ENCODE measurements at regions not wholly inside any gene's neighbourhood (a gene's known extent, or its start where the extent isn't known, plus 50 kb on each side); places are given as distances from the start of the nearest gene placed in this dataset.
"Not testable (repeated sequence)": the region's sequence is repeated elsewhere in the genome, so short reads cannot be mapped to it uniquely, and the experiment has no call there.

- H3K4me1 ChIP-seq (replicated peaks in 1 of 4; ENCODE audit: control insufficient read depth in 3 of 4, insufficient read depth in 4 of 4, low read length in 3 of 4); H2AK5ac ChIP-seq (ENCODE audit: low read depth, low read length); H3K18ac ChIP-seq (ENCODE audit: extremely low read depth, low read length); H3K23me2 ChIP-seq (ENCODE audit: low read depth, low read length); H2AFZ ChIP-seq (ENCODE audit: low read length); H3K9ac ChIP-seq (replicated peaks in 1 of 4; ENCODE audit: extremely low read depth in 1 of 4, low read depth in 3 of 4, low read length in 3 of 4); H3K79me2 ChIP-seq (ENCODE audit: control insufficient read depth in 1 of 2, insufficient read depth in 2 of 2, low read length in 2 of 2); FAIRE-seq; H2BK5ac ChIP-seq (ENCODE audit: low read depth, low read length); DNase-seq (ENCODE audit: low read depth in 1 of 2, low spot score in 2 of 2); H2BK20ac ChIP-seq (ENCODE audit: low read length); H3K4ac ChIP-seq (replicated peaks; ENCODE audit: insufficient read length, low read depth, low read length); H4K20me1 ChIP-seq (replicated peaks in 1 of 2; ENCODE audit: control insufficient read depth in 1 of 2, insufficient read depth in 2 of 2, low read length in 2 of 2); H3K23ac ChIP-seq (ENCODE audit: insufficient read length); H3K79me1 ChIP-seq (ENCODE audit: low read depth, low read length); H3K27ac ChIP-seq (ENCODE audit: low read depth, low read length); H4K5ac ChIP-seq (ENCODE audit: insufficient read length, low read depth, low read length); H3K36me3 ChIP-seq (ENCODE audit: control insufficient read depth in 2 of 4, insufficient read depth in 4 of 4, low read length in 3 of 4); H4K8ac ChIP-seq (ENCODE audit: extremely low read depth, insufficient read depth, low read length); H3K14ac ChIP-seq (ENCODE audit: insufficient read length); H2BK15ac ChIP-seq (ENCODE audit: low read length); H4K91ac ChIP-seq (replicated peaks; ENCODE audit: insufficient read length, low read length); H3K9me3 ChIP-seq (ENCODE audit: insufficient read depth in 2 of 2, low read depth in 1 of 2, low read length in 1 of 2); H3K4me3 ChIP-seq (ENCODE audit: extremely low read depth in 1 of 4, insufficient read depth in 2 of 4, low read depth in 3 of 4, low read length in 4 of 4); H2BK120ac ChIP-seq (replicated peaks; ENCODE audit: low read depth, low read length); H2BK12ac ChIP-seq (ENCODE audit: low read depth, low read length); H3K56ac ChIP-seq (replicated peaks; ENCODE audit: insufficient read length, low read depth, low read length): not testable (repeated sequence)
- Histone ChIP-seq H3K4me2 (ENCODE audit: insufficient read depth in 1 of 2, low read depth in 2 of 2, low read length in 2 of 2) (peak overlapping the region; percentile 1 to 30; a peak in 1 of 4 replicates), H3K27me3 (replicated peaks in 1 of 4; ENCODE audit: control insufficient read depth in 3 of 4, extremely low read depth in 1 of 4, insufficient read depth in 3 of 4, low read length in 3 of 4) (peaks cover 37 to 63% (median 57%) of the 10 kb centered on the region in 4 experiments)
- POLR2A ChIA-PET (ENCODE audit: partially characterized antibody) = interaction anchor here (1.1 kb wide), 1 partner anchor 89 kb away, joined by 4 read pairs; no protein-coding TSS in a partner anchor
- CTCF ChIA-PET (ENCODE audit: partially characterized antibody) = interaction anchor here (0.9 to 1.9 kb wide), 8 partner anchors 13 to 118 kb away, joined by 3 to 6 read pairs (median 4); no protein-coding TSS in a partner anchor
- 77% methylated on average over 14 of the region's 14 CpGs; no CpG with 5 or more reads in 1 of the 2 experiments for WGBS, 2 experiments (ENCODE audit: extremely low coverage in 1 of 2, insufficient coverage in 1 of 2, insufficient read length in 1 of 2, insufficient replicate concordance in 2 of 2, low coverage in 1 of 2, low lambda C conversion rate in 2 of 2, missing lambda C conversion rate in 1 of 2)
- 0 out of 2 replicates have a peak, but pooled peaks have one; percentile 53 for TF ChIP-seq RBBP5 (IDR thresholded peaks at IDR 0.05; ENCODE audit: borderline replicate concordance, low read depth, low read length)
Measured at GRCh38 chr22:22056809-22057594, 74.4 kb upstream of the TOP3B start.
